ENCODE measurements at regions not wholly inside any gene's neighbourhood (a gene's known extent, or its start where the extent isn't known, plus 50 kb on each side); places are given as distances from the start of the nearest gene placed in this dataset.

DNA sequence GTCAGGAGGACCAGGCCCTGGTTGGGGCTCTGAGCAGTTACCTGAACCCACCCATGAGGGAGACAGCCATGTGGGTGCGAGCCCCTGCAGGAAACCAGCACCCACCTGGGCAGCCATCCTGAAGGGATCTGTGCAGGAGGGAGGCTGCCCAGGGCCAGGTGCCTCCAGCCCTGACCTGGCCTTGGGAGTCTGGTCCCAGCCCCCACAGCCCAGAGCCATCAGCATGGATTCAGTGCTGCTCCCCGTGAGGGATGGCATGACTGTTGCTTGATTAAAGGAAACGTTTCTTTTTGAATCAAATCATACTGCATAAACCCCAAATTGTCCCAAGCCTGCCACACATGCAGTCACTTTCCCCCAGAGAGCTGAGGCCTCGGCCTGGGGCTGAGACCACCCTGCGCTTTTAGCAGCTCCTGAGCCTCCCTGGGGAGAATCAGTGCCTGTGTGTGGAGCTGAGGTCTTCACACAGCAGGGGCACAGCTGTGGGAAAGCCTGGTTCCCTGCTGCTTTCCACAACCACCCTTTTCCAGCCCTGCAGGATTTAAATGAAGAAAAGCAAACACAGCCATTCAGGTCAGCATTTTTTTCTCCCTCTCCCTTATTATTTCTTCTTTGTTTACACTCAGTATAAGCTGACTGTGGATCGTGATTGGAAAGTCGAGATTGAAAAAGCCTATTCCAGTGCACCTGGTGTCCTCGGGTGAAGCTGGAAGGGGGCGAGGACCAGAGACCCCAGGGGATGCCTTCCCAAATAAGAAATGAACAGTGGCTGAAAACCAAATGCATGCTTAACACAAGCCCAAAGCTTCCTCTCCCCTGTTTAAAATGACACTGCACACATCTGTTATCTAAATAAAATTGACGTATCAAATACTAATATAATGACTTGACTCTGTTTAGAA is 283.9 kb downstream of the SMOC2 start:
- no peak for DNase-seq (ENCODE audit: low read depth in 2 of 2)

GRCh38 chr6:168724033-168724432 is 283.0 kb downstream of the SMOC2 start:
- no peak for DNase-seq (ENCODE audit: low read depth in 2 of 2)

DNA sequence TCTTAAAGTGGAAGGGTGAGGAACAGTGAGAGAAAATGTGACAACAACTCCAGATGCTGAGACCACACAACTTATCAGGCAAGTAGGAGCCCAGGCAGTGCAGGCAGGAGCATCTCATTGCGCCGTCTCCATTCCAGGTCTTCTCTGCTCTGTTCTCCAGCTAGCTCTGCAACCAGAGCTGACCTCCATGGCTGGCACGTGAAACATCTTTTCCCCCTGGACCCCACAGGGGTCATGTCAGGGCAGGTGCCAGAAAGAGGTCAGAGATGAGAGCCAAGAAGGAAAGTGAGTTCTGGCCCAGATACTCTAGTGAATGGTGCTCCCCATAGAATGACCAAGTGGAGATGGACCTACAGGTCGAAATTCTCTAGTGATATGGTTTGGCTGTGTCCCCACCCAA is 281.4 kb downstream of the SMOC2 start:
- DNase-seq (ENCODE audit: low read depth in 2 of 2), result no peak

DNA sequence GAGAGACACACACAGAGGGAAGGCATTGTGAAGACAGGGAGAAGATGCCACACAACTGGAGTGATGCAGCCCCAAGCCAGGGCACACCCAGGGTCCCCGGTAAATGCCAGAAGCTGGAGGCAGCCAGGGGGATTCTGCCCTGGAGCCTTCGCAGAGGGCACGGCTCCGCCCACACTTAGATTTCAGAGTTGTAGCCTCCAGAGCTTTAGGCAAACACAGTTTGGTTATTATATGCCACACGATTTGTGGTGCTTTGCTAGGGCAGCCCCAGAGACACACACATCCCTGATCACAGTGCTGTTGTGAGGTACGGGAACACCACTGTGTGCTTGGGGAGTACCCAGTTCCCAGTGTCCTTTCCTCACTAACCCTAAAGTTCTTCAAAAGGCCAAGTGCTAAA is 280.6 kb downstream of the SMOC2 start:
- DNase-seq (ENCODE audit: low read depth in 2 of 2), result no peak

DNA sequence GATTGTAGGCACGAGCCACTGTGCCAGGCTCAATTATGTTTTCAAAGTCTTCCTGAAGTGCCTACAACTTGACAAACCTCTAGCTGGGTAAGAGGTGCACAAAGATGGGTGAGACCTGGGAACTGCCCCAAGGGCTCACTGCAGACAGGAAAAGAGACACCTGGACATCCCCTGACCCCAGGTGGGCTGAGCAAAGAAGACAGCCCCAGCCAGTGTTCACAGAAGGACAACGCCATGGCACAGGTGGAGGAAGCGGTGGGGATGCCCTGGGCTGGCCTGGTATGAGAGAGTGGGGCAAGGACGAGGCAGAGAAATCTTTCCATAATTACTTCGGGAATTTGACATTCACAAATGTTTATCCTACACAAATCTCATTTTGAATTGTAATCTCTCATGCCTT is 278.9 kb downstream of the SMOC2 start:
- no peak for DNase-seq (ENCODE audit: low read depth in 2 of 2)

GRCh38 chr6:168718821-168719475 is 278.0 kb downstream of the SMOC2 start:
- DNase-seq (ENCODE audit: low read depth in 2 of 2), result no peak

Measured in stimulated activated CD4-positive, alpha-beta T cell treated with anti-CD3 and anti-CD28 coated beads, Interleukin-1b, Interleukin-23, amount 100 ng/mL, for 4 hours (primary cell).